Stromal cell of bone marrow (primary cell): ENCODE measurements at regions not wholly inside any gene's neighbourhood (a gene's known extent, or its start where the extent isn't known, plus 50 kb on each side); places are given as distances from the start of the nearest gene placed in this dataset.
"Not testable (repeated sequence)": the region's sequence is repeated elsewhere in the genome, so short reads cannot be mapped to it uniquely, and the experiment has no call there.

Experiments used
- DNase-seq: peaks from one replicate; pipeline ENCODE4 v3.0.0-alpha.2; 2012; ENCODE audit warnings: low read depth

GRCh38 chr9:3773362-3774060 is 247.7 kb upstream of the RFX3 start:
- DNase-seq, result no peak

- DNase-seq, result no peak
These were observed 243.8 kb upstream of the RFX3 start for GRCh38 chr9:3769646-3770045.

- peak; percentile 77 for DNase-seq
These were observed 243.1 kb upstream of the RFX3 start for GRCh38 chr9:3768712-3769457.

GRCh38 chr9:3768286-3768685 is 242.5 kb upstream of the RFX3 start:
- DNase-seq, result peak; percentile 47

- DNase-seq, result no peak
These were observed 236.3 kb upstream of the RFX3 start for GRCh38 chr9:3762076-3762475.

- no peak for DNase-seq
These were observed 234.2 kb upstream of the RFX3 start for GRCh38 chr9:3760031-3760430.

GRCh38 chr9:3758816-3759576 is 233.2 kb upstream of the RFX3 start:
- no peak for DNase-seq

GRCh38 chr9:3756071-3756470 is 230.3 kb upstream of the RFX3 start:
- DNase-seq, result no peak

GRCh38 chr9:3751125-3751758 is 225.4 kb upstream of the RFX3 start:
- DNase-seq, result peak; percentile 63

GRCh38 chr9:3750321-3750720 is 224.5 kb upstream of the RFX3 start:
- DNase-seq, result no peak

GRCh38 chr9:3746296-3747275 is 220.8 kb upstream of the RFX3 start:
- DNase-seq, result peak; percentile 85

GRCh38 chr9:3743901-3744413 is 218.2 kb upstream of the RFX3 start:
- no peak for DNase-seq

GRCh38 chr9:3742586-3742985 is 216.8 kb upstream of the RFX3 start:
- DNase-seq, result no peak

- no peak for DNase-seq
These were observed 215.9 kb upstream of the RFX3 start for GRCh38 chr9:3741729-3742128.

GRCh38 chr9:3740690-3741419 is 215.1 kb upstream of the RFX3 start:
- DNase-seq, result no peak

- DNase-seq, result no peak
These were observed 210.4 kb upstream of the RFX3 start for GRCh38 chr9:3736161-3736560.

GRCh38 chr9:3735251-3735650 is 209.4 kb upstream of the RFX3 start:
- DNase-seq, result no peak

- not testable (repeated sequence) for DNase-seq
These were observed 207.9 kb upstream of the RFX3 start for GRCh38 chr9:3733527-3734262.

GRCh38 chr9:3733039-3733408 is 207.2 kb upstream of the RFX3 start:
- no peak for DNase-seq
